ENCODE measurements at regions not wholly inside any gene's neighbourhood (a gene's known extent, or its start where the extent isn't known, plus 50 kb on each side); places are given as distances from the start of the nearest gene placed in this dataset.

DNA sequence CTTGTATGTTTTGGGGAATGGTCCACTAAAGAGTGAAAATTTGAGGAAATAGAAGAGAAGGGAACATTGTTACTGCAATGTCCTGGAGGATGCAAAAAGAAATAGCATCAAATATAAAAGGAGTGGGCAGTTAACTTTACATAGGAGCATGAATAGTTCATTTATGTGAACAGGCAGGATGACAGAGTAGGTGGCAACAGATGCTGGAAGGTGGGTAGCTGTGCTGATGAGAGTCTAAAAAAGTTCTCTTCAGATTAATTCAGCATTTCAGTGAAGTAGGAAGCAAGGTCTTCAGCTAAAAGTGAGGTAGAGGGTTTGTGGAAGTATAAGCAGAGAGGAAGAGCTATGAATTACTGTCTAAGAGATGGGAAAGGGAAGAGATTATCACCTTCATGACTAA is 276.5 kb downstream of the KIF2B start:
- Histone ChIP-seq H2AK9ac (replicated peaks; ENCODE audit: low read depth, low read length, poor library complexity) (no peak overlapping the region), H3K56ac (ENCODE audit: extremely low read depth, insufficient read depth, low read length) (no peak overlapping the region), H3K4me3 (ENCODE audit: insufficient read depth, low read depth, low read length) (no peak overlapping the region), H3K23ac (ENCODE audit: low read depth, low read length) (no peak overlapping the region), H4K91ac (ENCODE audit: insufficient read depth, low read depth, low read length) (no peak overlapping the region), H4K20me1 (ENCODE audit: insufficient read depth, low read length) (no peaks in the 10 kb centered on the region), H2BK15ac (ENCODE audit: low read depth, low read length) (no peak overlapping the region), H4K5ac (ENCODE audit: low read depth, low read length) (no peak overlapping the region), H2AFZ (replicated peaks; ENCODE audit: low read length, poor library complexity) (no peak overlapping the region), H3K4me2 (ENCODE audit: low read depth, low read length) (no peak overlapping the region), H3K27ac (ENCODE audit: insufficient read depth, low read length) (no peak overlapping the region), H3K9me3 (ENCODE audit: control insufficient read depth, insufficient read depth, low read length) (peaks cover 12% of the 10 kb centered on the region), H2BK5ac (ENCODE audit: low read depth, low read length, poor library complexity, severe bottlenecking) (no peak overlapping the region), H3K9ac (ENCODE audit: low read depth, low read length) (no peak overlapping the region), H3K9me1 (ENCODE audit: insufficient read depth, low read length) (no peaks in the 10 kb centered on the region), H3K79me1 (ENCODE audit: low read depth in 1 of 2, low read length in 2 of 2) (no peaks in the 10 kb centered on the region), H3K27me3 (ENCODE audit: control insufficient read depth, insufficient read depth, low read length) (no peaks in the 10 kb centered on the region), H2BK120ac (ENCODE audit: low read depth, low read length) (no peak overlapping the region), H4K8ac (ENCODE audit: low read depth in 2 of 2, low read length in 2 of 2) (no peak overlapping the region), H3K18ac (ENCODE audit: low read depth, low read length) (no peak overlapping the region), H2BK20ac (ENCODE audit: low read depth, low read length) (no peak overlapping the region), H3K36me3 (ENCODE audit: control insufficient read depth, insufficient read depth, low read length) (no peaks in the 10 kb centered on the region), H3K4me1 (ENCODE audit: control insufficient read depth, insufficient read depth, low read length) (no peaks in the 10 kb centered on the region), H2AK5ac (ENCODE audit: low read depth, low read length) (no peak overlapping the region), H3K4ac (ENCODE audit: low read depth, low read length) (no peak overlapping the region), H3K14ac (replicated peaks; ENCODE audit: low read depth, low read length) (no peak overlapping the region)
- BruUV-seq (replicated peaks), result no TSS peak
- ATAC-seq (ENCODE audit: low read depth) (no peak), DNase-seq (no peak)
- intact Hi-C loops (cut with micrococcal nuclease) (no loop called here), in situ Hi-C loops (cut with MboI; ENCODE audit: low sequenced_read_pairs) (no loop called here), dilution Hi-C loops (cut with HindIII; ENCODE audit: low sequenced_read_pairs, unreplicated experiment) (no loop called here)
- POLR2A ChIA-PET (ENCODE audit: unreplicated experiment), result no interaction called here
- CTCF ChIA-PET, result no interaction called here
- TF ChIP-seq MXI1 (IDR thresholded peaks at IDR 0.05; ENCODE audit: borderline replicate concordance, low read depth, low read length), result no peak
- TF ChIP-seq, protein P1, sequence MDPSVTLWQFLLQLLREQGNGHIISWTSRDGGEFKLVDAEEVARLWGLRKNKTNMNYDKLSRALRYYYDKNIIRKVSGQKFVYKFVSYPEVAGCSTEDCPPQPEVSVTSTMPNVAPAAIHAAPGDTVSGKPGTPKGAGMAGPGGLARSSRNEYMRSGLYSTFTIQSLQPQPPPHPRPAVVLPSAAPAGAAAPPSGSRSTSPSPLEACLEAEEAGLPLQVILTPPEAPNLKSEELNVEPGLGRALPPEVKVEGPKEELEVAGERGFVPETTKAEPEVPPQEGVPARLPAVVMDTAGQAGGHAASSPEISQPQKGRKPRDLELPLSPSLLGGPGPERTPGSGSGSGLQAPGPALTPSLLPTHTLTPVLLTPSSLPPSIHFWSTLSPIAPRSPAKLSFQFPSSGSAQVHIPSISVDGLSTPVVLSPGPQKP (IDR thresholded peaks at IDR 0.05; ENCODE audit: borderline replicate concordance, low read depth, low read length), result no peak
- no peak for TF ChIP-seq RCOR1 (IDR thresholded peaks at IDR 0.05; ENCODE audit: insufficient replicate concordance, low read length)
- no peak for TF ChIP-seq MAFK (IDR thresholded peaks at IDR 0.05; ENCODE audit: low read depth, low read length)
- TF ChIP-seq, protein P2, sequence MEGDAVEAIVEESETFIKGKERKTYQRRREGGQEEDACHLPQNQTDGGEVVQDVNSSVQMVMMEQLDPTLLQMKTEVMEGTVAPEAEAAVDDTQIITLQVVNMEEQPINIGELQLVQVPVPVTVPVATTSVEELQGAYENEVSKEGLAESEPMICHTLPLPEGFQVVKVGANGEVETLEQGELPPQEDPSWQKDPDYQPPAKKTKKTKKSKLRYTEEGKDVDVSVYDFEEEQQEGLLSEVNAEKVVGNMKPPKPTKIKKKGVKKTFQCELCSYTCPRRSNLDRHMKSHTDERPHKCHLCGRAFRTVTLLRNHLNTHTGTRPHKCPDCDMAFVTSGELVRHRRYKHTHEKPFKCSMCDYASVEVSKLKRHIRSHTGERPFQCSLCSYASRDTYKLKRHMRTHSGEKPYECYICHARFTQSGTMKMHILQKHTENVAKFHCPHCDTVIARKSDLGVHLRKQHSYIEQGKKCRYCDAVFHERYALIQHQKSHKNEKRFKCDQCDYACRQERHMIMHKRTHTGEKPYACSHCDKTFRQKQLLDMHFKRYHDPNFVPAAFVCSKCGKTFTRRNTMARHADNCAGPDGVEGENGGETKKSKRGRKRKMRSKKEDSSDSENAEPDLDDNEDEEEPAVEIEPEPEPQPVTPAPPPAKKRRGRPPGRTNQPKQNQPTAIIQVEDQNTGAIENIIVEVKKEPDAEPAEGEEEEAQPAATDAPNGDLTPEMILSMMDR (conservative IDR thresholded peaks at IDR 0.05; ENCODE audit: low read depth, low read length), result no peak
- no peak for TF ChIP-seq POLR2A (IDR thresholded peaks at IDR 0.05; ENCODE audit: low read depth, low read length)
- TF ChIP-seq NFE2L2 (IDR thresholded peaks at IDR 0.05; ENCODE audit: low read depth, low read length), result no peak
- no peak for TF ChIP-seq CHD1 (IDR thresholded peaks at IDR 0.05; ENCODE audit: low read depth, low read length)
- no peak for TF ChIP-seq RAD21 (IDR thresholded peaks at IDR 0.05; ENCODE audit: low read length)
- no peak for TF ChIP-seq BHLHE40 (IDR thresholded peaks at IDR 0.05; ENCODE audit: low read depth, low read length)
- TF ChIP-seq RFX5 (IDR thresholded peaks at IDR 0.05; ENCODE audit: low read depth, low read length), result no peak
- TF ChIP-seq MAZ (IDR thresholded peaks at IDR 0.05; ENCODE audit: borderline replicate concordance, low read depth, low read length), result no peak
- no peak for TF ChIP-seq SMC3 (IDR thresholded peaks at IDR 0.05; ENCODE audit: low read depth, low read length)
- no peak for TF ChIP-seq CEBPB (IDR thresholded peaks at IDR 0.05; ENCODE audit: low read depth, low read length)
- no peak for TF ChIP-seq FOS (IDR thresholded peaks at IDR 0.05; ENCODE audit: low read depth, low read length)
- TF ChIP-seq, protein P3, sequence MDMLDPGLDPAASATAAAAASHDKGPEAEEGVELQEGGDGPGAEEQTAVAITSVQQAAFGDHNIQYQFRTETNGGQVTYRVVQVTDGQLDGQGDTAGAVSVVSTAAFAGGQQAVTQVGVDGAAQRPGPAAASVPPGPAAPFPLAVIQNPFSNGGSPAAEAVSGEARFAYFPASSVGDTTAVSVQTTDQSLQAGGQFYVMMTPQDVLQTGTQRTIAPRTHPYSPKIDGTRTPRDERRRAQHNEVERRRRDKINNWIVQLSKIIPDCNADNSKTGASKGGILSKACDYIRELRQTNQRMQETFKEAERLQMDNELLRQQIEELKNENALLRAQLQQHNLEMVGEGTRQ (IDR thresholded peaks at IDR 0.05; ENCODE audit: low read depth, low read length), result no peak

Data from IMR-90 (cell line).